GM12873 (cell line): ENCODE measurements at regions not wholly inside any gene's neighbourhood (a gene's known extent, or its start where the extent isn't known, plus 50 kb on each side); places are given as distances from the start of the nearest gene placed in this dataset.

ENCODE experiments used
- TF ChIP-seq, protein P1 (sequence below): IDR thresholded peaks from 2 replicates; pipeline ENCODE4 v1.5.1; 2012; ENCODE audit warnings: low read depth, mild to moderate bottlenecking, moderate library complexity, low read length, control low read depth; ENCODE audit not compliant: insufficient read depth; ENCODE audit errors: missing control alignments

DNA sequence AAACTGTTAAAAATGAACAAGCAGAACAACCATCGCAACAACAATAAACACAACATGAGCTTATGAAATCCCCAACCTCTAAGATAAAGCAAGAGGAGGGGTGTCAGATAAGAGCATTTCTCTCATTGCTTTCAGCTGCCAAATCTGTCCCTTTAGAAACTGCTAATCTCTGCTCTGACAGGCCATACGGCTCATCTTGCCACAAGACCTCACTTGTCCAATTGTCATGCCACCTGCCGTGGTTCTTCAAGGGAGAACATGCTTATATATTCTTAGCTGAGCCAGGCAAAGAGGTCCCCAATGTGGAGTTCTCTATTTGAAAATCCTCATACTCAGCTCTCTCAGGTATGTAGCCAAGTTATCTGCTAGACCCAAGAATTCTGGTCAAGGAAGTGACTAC is 405.0 kb upstream of the TNC start:
- TF ChIP-seq, protein P1, sequence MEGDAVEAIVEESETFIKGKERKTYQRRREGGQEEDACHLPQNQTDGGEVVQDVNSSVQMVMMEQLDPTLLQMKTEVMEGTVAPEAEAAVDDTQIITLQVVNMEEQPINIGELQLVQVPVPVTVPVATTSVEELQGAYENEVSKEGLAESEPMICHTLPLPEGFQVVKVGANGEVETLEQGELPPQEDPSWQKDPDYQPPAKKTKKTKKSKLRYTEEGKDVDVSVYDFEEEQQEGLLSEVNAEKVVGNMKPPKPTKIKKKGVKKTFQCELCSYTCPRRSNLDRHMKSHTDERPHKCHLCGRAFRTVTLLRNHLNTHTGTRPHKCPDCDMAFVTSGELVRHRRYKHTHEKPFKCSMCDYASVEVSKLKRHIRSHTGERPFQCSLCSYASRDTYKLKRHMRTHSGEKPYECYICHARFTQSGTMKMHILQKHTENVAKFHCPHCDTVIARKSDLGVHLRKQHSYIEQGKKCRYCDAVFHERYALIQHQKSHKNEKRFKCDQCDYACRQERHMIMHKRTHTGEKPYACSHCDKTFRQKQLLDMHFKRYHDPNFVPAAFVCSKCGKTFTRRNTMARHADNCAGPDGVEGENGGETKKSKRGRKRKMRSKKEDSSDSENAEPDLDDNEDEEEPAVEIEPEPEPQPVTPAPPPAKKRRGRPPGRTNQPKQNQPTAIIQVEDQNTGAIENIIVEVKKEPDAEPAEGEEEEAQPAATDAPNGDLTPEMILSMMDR = no peak

DNA sequence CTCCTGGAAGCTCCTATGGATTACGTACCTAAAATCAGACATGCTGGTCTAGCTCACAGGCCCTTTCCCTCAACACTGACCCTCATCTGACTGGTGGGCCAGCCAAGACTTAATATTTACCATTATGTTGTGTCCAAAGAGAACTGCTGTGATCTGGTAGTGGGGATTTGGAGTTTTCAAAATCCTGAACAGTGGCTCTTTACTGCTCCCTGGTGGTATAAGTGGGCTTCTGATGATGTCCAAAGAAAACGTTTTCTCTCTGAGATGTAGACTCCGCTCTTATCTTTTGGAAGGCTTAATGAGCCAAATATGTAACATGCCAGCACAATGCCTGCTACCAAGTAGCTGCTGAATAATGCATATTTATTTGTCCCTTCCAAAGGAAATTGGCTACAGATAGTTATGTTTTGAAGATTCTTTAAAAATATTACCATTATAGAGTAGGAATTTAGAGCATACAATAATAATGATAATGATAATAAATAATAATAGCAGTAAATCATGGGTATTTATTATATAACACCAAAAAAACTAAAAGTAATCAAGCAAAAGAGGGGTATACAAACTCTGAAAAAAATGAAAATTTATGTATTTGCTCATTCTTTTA is 406.6 kb upstream of the TNC start:
- TF ChIP-seq, protein P1 = peak; percentile 67

- TF ChIP-seq, protein P1 = no peak
Measured at GRCh38 chr9:115525111-115526058, 407.4 kb upstream of the TNC start.

- TF ChIP-seq, protein P1 = no peak
Measured at GRCh38 chr9:115531410-115532125, 413.6 kb upstream of the TNC start.

- TF ChIP-seq, protein P1 = no peak
Measured at GRCh38 chr9:115533511-115533910, 415.6 kb upstream of the TNC start.

DNA sequence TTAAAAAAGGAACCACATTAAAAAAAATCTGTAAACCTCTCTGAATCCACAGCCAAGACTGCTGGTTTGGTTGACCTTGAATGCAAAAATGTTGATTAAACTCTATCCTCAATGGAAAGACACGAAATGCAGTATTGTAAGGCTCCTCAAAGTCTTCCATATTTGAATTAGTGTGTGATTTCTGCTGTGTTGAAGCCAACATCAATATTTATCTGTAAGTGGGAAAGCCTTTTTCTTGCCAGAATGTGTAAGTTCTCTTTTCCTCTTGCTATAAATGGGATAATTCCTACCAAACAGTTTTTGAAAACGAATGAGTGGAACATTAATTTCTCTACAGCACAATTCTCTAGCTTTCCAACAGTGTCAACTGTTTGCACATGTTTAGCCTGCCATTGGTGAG is 422.1 kb upstream of the TNC start:
- TF ChIP-seq, protein P1 = no peak

DNA sequence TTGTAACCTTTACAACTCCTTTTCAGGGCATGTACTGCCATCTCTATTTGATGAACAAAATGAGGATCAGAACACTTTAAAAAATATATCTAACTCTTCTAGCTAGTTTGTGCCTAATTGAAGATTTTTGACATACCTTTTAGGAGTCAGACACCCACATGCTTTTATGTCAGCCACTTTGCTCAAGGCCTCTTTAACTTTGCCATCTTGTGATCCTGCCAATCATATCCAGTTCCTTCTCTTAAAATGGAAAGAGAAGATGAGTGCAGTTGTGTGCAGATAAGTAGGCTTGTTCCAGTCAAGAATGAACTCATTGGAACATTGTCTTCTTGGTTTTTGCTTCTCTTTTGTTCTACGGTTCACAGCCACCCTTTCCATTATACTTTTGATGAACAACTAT is 425.6 kb upstream of the TNC start:
- TF ChIP-seq, protein P1 = no peak
